GM18861 (cell line): ENCODE measurements at regions not wholly inside any gene's neighbourhood (a gene's known extent, or its start where the extent isn't known, plus 50 kb on each side); places are given as distances from the start of the nearest gene placed in this dataset.
"Not testable (repeated sequence)": the region's sequence is repeated elsewhere in the genome, so short reads cannot be mapped to it uniquely, and the experiment has no call there.

ENCODE experiments used
- ATAC-seq: cut with Tn5 transposase; IDR thresholded peaks from one replicate; pipeline ENCODE4 v1.9.1; 2021; ENCODE audit not compliant: unreplicated experiment

GRCh38 chr6:67686225-67686624, 948.9 kb upstream of the ADGRB3 start:
- ATAC-seq, result not testable (repeated sequence)

- no peak for ATAC-seq
Observed at GRCh38 chr6:67683960-67684359, 951.1 kb upstream of the ADGRB3 start.

- no peak for ATAC-seq
Observed at GRCh38 chr6:67680297-67680932, 954.7 kb upstream of the ADGRB3 start.

- ATAC-seq, result no peak
Observed at GRCh38 chr6:67679566-67680296, 955.4 kb upstream of the ADGRB3 start.

- ATAC-seq, result no peak
Observed at GRCh38 chr6:67676892-67677291, 958.2 kb upstream of the ADGRB3 start.

GRCh38 chr6:67667637-67668422, 967.3 kb upstream of the ADGRB3 start:
- no peak for ATAC-seq

- ATAC-seq, result no peak
Observed at GRCh38 chr6:67666177-67666964, 968.7 kb upstream of the ADGRB3 start.

- ATAC-seq, result no peak
Observed at GRCh38 chr6:67664942-67665341, 970.1 kb upstream of the ADGRB3 start.

- ATAC-seq, result no peak
Observed at GRCh38 chr6:67663105-67663895, 971.8 kb upstream of the ADGRB3 start.

- ATAC-seq, result no peak
Observed at GRCh38 chr6:67653561-67653960, 981.5 kb upstream of the ADGRB3 start.

- ATAC-seq, result no peak
Observed at GRCh38 chr6:67646550-67646949, 988.5 kb upstream of the ADGRB3 start.

GRCh38 chr6:67643281-67643680, 991.8 kb upstream of the ADGRB3 start:
- ATAC-seq, result no peak

- ATAC-seq, result no peak
Observed at GRCh38 chr6:67642582-67642981, 992.5 kb upstream of the ADGRB3 start.

GRCh38 chr6:67640484-67640883, 994.6 kb upstream of the ADGRB3 start:
- ATAC-seq, result no peak

- no peak for ATAC-seq
Observed at GRCh38 chr6:67639161-67639560, 995.9 kb upstream of the ADGRB3 start.

- no peak for ATAC-seq
Observed at GRCh38 chr6:67634199-67634598, 1000.9 kb upstream of the ADGRB3 start.

GRCh38 chr6:67633058-67633457, 1002.0 kb upstream of the ADGRB3 start:
- no peak for ATAC-seq

- ATAC-seq, result no peak
Observed at GRCh38 chr6:67630146-67630545, 1004.9 kb upstream of the ADGRB3 start.

- ATAC-seq, result no peak
Observed at GRCh38 chr6:67629258-67629657, 1005.8 kb upstream of the ADGRB3 start.

GRCh38 chr6:67615796-67616195, 1019.3 kb upstream of the ADGRB3 start:
- ATAC-seq, result no peak
